GM12878 (cell line): ENCODE measurements at regions not wholly inside any gene's neighbourhood (a gene's known extent, or its start where the extent isn't known, plus 50 kb on each side); places are given as distances from the start of the nearest gene placed in this dataset.

Experiments used
- ATAC-seq: fragments of 200-7000 bp; cut with Tn5 transposase; 3 replicates; pipeline ENCODE4 v1.9.1; 2020; ENCODE audit warnings: mild to moderate bottlenecking, moderate library complexity
- BruUV-seq: library from RNA; stranded (reverse); fragments of 400-500 nt; replicated peaks from 2 replicates; lab custom pipeline; 2021; lab: Mats Ljungman, UMichigan
- CTCF ChIA-PET: fragments of 300-600 bp; sonication (Branson Sonifier 250); formaldehyde crosslinking; extraction: SDS; loops from one replicate; lab custom pipeline; 2021; ENCODE audit warnings: inconsistent platforms; lab: Yijun Ruan, JAX
- POLR2A ChIA-PET: fragments of 350-600 bp; formaldehyde crosslinking; extraction: SDS; loops from one replicate; lab custom pipeline; 2021; ENCODE audit warnings: inconsistent platforms; lab: Charles Lee
- RAD21 ChIA-PET: fragments of 300-600 bp; sonication (Branson Sonifier 250); formaldehyde crosslinking; loops from one replicate; lab custom pipeline; 2023; ENCODE audit warnings: antibody characterized with exemption; ENCODE audit not compliant: unreplicated experiment; lab: Charles Lee
- SMC1A ChIA-PET: fragments of 300-600 bp; sonication (Branson Sonifier 250); formaldehyde crosslinking; loops from one replicate; lab custom pipeline; 2023; ENCODE audit not compliant: unreplicated experiment, uncharacterized antibody; lab: Charles Lee
- DNase-seq: peaks from one replicate; pipeline ENCODE4 v3.0.0-alpha.2; 2011; ENCODE audit warnings: low read depth, low spot score
- FAIRE-seq: peaks from 3 replicates; lab custom pipeline; 2011; peaks lifted over from hg19 to GRCh38; lab: Jason Lieb, UNC
- H2AFZ ChIP-seq: 2 replicates; pipeline ENCODE4 v1.6.0; 2011; ENCODE audit warnings: low read depth, low read length, control low read depth; ENCODE audit not compliant: control insufficient read depth
- H3K27ac ChIP-seq: 2 replicates; pipeline ENCODE4 v1.5.1; 2011; ENCODE audit warnings: control low read depth; ENCODE audit not compliant: control insufficient read depth, insufficient read depth
- H3K27me3 ChIP-seq, 2 experiments: replicated peaks in 1 of 2; 2 replicates each; pipeline versions ENCODE4 v1.6.0 to v1.6.1; 2011; ENCODE audit warnings: low read length in 1 of 2; ENCODE audit not compliant: control insufficient read depth in 2 of 2, insufficient read depth in 2 of 2
- H3K36me3 ChIP-seq, 2 experiments: 2 replicates each; pipeline ENCODE4 v1.5.1; 2011; ENCODE audit warnings: low read length in 1 of 2; ENCODE audit not compliant: control insufficient read depth in 2 of 2, insufficient read depth in 2 of 2
- H3K4me1 ChIP-seq: 2 replicates; pipeline ENCODE4 v1.6.1; 2011; ENCODE audit warnings: mild to moderate bottlenecking, low read length, moderate library complexity, mixed read lengths; ENCODE audit not compliant: control insufficient read depth, insufficient read depth
- H3K4me2 ChIP-seq: 2 replicates; pipeline ENCODE4 v1.6.0; 2011; ENCODE audit warnings: control low read depth; ENCODE audit not compliant: control insufficient read depth, insufficient read depth
- H3K4me3 ChIP-seq: fragments of 200-600 bp; sonication (generic); 2 replicates; pipeline ENCODE4 v1.5.1; 2016
- H3K79me2 ChIP-seq: 2 replicates; pipeline ENCODE4 v1.6.0; 2011; ENCODE audit warnings: low read length; ENCODE audit not compliant: control insufficient read depth, insufficient read depth
- H3K9ac ChIP-seq: 2 replicates; pipeline ENCODE4 v1.8.0; 2011; ENCODE audit warnings: low read length, control low read depth, mixed read lengths; ENCODE audit not compliant: control insufficient read depth, insufficient read depth
- H3K9me3 ChIP-seq: replicated peaks from 3 replicates; pipeline ENCODE4 v1.5.1; 2011; ENCODE audit warnings: mild to moderate bottlenecking, low read length; ENCODE audit not compliant: control insufficient read depth, insufficient read depth
- H4K20me1 ChIP-seq: 2 replicates; pipeline ENCODE4 v1.6.0; 2011; ENCODE audit not compliant: control insufficient read depth, insufficient read depth
- CHD2 ChIP-seq: IDR thresholded peaks from 2 replicates; pipeline ENCODE4 v1.6.1; 2011; ENCODE audit warnings: low read depth, low read length, improper control_type of control experiment, borderline replicate concordance
- HDGF ChIP-seq: fragments of 450-650 bp; IDR thresholded peaks from 2 replicates; pipeline ENCODE4 v1.6.1; 2016; ENCODE audit warnings: antibody characterized with exemption
- SREBF1 ChIP-seq: IDR thresholded peaks from 2 replicates; pipeline ENCODE4 v1.6.1; 2012; ENCODE audit warnings: mild to moderate bottlenecking, low read length
- WGBS: methylation state at CpG from one replicate; pipeline ENCODE4 v1.1.6; 2016; ENCODE audit warnings: low lambda C conversion rate; ENCODE audit not compliant: insufficient replicate concordance, insufficient coverage; ENCODE audit errors: missing lambda C conversion rate; 5-methylcytosine and 5-hydroxymethylcytosine counted together
- in situ Hi-C: fragments of 300-500 bp; cut with MboI; formaldehyde crosslinking; loops from 9 replicates; pipeline ENCODE4 v1.14.3; 2018; ENCODE audit warnings: mixed read lengths
- intact Hi-C: fragments of 100-400 bp; cut with micrococcal nuclease; formaldehyde crosslinking; loops from one replicate; pipeline ENCODE4 v1.14.2; 2022; ENCODE audit not compliant: unreplicated experiment
- TF ChIP-seq, protein P1 (sequence below): fragments of 450-650 bp; formaldehyde crosslinking; IDR thresholded peaks from 2 replicates; pipeline ENCODE4 v1.4.0; 2022; ENCODE audit warnings: mild to moderate bottlenecking, moderate library complexity
- TF ChIP-seq, protein P2 (sequence below): IDR thresholded peaks from 2 replicates; pipeline ENCODE4 v1.6.1; 2012; ENCODE audit warnings: mild to moderate bottlenecking, low read depth, low read length

GRCh38 chrX:20913760-20914159 is 460.5 kb upstream of the CNKSR2 start:
- no TSS peak for BruUV-seq
- Histone ChIP-seq H2AFZ (no peak overlapping the region), H4K20me1 (no peaks in the 10 kb centered on the region), H3K27me3 (no peaks in the 10 kb centered on the region), H3K4me1 (no peaks in the 10 kb centered on the region), H3K9me3 (no peaks in the 10 kb centered on the region), H3K36me3 (no peaks in the 10 kb centered on the region), H3K4me3 (no peak overlapping the region), H3K27ac (no peak overlapping the region), H3K9ac (no peak overlapping the region), H3K4me2 (no peak overlapping the region), H3K79me2 (no peaks in the 10 kb centered on the region)
- intact Hi-C loops (no loop called here), in situ Hi-C loops (no loop called here)
- TF ChIP-seq, protein P1, sequence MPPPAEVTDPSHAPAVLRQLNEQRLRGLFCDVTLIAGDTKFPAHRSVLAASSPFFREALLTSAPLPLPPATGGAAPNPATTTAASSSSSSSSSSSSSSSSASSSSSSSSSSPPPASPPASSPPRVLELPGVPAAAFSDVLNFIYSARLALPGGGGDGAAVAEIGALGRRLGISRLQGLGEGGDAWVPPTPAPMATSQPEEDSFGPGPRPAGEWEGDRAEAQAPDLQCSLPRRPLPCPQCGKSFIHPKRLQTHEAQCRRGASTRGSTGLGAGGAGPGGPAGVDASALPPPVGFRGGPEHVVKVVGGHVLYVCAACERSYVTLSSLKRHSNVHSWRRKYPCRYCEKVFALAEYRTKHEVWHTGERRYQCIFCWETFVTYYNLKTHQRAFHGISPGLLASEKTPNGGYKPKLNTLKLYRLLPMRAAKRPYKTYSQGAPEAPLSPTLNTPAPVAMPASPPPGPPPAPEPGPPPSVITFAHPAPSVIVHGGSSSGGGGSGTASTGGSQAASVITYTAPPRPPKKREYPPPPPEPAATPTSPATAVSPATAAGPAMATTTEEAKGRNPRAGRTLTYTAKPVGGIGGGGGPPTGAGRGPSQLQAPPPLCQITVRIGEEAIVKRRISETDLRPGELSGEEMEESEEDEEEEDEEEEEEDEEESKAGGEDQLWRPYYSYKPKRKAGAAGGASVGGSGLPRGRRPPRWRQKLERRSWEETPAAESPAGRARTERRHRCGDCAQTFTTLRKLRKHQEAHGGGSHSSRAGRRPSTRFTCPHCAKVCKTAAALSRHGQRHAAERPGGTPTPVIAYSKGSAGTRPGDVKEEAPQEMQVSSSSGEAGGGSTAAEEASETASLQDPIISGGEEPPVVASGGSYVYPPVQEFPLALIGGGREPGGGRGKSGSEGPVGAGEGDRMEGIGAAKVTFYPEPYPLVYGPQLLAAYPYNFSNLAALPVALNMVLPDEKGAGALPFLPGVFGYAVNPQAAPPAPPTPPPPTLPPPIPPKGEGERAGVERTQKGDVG: no peak
- no peak for TF ChIP-seq SREBF1
- no peak for TF ChIP-seq HDGF
- TF ChIP-seq, protein P2, sequence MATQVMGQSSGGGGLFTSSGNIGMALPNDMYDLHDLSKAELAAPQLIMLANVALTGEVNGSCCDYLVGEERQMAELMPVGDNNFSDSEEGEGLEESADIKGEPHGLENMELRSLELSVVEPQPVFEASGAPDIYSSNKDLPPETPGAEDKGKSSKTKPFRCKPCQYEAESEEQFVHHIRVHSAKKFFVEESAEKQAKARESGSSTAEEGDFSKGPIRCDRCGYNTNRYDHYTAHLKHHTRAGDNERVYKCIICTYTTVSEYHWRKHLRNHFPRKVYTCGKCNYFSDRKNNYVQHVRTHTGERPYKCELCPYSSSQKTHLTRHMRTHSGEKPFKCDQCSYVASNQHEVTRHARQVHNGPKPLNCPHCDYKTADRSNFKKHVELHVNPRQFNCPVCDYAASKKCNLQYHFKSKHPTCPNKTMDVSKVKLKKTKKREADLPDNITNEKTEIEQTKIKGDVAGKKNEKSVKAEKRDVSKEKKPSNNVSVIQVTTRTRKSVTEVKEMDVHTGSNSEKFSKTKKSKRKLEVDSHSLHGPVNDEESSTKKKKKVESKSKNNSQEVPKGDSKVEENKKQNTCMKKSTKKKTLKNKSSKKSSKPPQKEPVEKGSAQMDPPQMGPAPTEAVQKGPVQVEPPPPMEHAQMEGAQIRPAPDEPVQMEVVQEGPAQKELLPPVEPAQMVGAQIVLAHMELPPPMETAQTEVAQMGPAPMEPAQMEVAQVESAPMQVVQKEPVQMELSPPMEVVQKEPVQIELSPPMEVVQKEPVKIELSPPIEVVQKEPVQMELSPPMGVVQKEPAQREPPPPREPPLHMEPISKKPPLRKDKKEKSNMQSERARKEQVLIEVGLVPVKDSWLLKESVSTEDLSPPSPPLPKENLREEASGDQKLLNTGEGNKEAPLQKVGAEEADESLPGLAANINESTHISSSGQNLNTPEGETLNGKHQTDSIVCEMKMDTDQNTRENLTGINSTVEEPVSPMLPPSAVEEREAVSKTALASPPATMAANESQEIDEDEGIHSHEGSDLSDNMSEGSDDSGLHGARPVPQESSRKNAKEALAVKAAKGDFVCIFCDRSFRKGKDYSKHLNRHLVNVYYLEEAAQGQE: peak; percentile 73
- no peak for TF ChIP-seq CHD2
- 0% methylated on average over 3 of the region's 3 CpGs for WGBS
- SMC1A ChIA-PET: no interaction called here
- POLR2A ChIA-PET: no interaction called here
- RAD21 ChIA-PET: no interaction called here
- ATAC-seq (no peak), FAIRE-seq (no peak), DNase-seq (no peak)
- CTCF ChIA-PET: no interaction called here
